OCI-LY3 (cell line): ENCODE measurements at regions not wholly inside any gene's neighbourhood (a gene's known extent, or its start where the extent isn't known, plus 50 kb on each side); places are given as distances from the start of the nearest gene placed in this dataset.

ENCODE experiments used
- EZH2phosphoT487 ChIP-seq: fragments of 200-600 bp; shearing (Covaris generic); IDR thresholded peaks from 2 replicates; pipeline ENCODE4 v1.6.1; 2018; ENCODE audit warnings: antibody characterized with exemption, mixed run types, low read depth
- TF ChIP-seq, protein P1 (sequence below): fragments of 200-600, 300-600 bp; sonication (generic); IDR thresholded peaks from 2 replicates; pipeline ENCODE4 v1.5.1; 2014; ENCODE audit warnings: antibody characterized with exemption, low read length, low read depth

DNA sequence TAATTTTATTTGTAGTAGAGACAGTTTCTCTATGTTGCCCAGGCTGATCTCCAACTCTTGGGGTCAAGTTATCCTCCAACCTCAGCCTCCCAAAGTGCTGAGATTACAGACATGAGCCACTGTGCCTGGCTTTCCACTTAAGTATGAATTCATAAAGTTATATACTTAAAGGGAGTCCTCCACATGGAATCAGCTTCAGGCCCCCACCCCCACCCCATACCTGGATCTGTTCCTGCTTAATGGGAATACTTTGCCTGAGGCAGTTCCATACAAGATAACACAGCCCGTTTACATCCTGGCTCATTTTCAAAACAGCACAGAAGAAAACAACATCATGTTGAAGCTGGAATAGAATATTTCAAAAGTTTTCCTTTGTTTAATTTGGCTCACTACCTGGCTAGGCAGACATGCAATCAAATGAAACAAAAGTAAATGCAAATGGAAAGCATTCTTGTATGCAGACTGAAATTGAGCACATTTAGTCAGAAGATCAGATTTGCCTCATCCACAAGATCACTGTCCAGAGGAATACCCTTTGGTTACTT lies 82.4 kb downstream of the FAT3 start:
- TF ChIP-seq, protein P1, sequence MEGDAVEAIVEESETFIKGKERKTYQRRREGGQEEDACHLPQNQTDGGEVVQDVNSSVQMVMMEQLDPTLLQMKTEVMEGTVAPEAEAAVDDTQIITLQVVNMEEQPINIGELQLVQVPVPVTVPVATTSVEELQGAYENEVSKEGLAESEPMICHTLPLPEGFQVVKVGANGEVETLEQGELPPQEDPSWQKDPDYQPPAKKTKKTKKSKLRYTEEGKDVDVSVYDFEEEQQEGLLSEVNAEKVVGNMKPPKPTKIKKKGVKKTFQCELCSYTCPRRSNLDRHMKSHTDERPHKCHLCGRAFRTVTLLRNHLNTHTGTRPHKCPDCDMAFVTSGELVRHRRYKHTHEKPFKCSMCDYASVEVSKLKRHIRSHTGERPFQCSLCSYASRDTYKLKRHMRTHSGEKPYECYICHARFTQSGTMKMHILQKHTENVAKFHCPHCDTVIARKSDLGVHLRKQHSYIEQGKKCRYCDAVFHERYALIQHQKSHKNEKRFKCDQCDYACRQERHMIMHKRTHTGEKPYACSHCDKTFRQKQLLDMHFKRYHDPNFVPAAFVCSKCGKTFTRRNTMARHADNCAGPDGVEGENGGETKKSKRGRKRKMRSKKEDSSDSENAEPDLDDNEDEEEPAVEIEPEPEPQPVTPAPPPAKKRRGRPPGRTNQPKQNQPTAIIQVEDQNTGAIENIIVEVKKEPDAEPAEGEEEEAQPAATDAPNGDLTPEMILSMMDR: no peak
- TF ChIP-seq EZH2phosphoT487: no peak
